ENCODE measurements at regions not wholly inside any gene's neighbourhood (a gene's known extent, or its start where the extent isn't known, plus 50 kb on each side); places are given as distances from the start of the nearest gene placed in this dataset.
A peak's percentile ranks its signal among the peaks of the same experiment; 100 is the strongest.

DNA sequence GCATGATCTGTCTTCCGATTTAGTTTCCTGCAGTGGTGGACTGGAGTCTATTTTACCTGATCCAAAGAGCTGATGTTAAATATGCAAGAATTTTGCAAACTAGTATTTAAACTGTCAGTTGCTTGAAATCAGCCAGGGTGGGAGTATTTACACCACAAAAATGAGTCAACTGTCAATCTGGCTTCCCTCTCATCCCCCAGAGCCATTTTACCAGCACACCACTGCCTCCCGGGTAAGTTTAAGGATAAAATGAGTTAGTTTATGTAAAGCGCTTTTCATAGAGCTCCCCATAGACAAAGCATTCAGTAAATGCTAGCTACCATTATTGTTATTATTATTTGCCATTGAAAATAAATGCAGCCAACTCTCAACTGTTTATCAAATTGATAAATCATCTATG is 106.3 kb upstream of the FRMD6 start:
- Histone ChIP-seq H3K14ac (ENCODE audit: low read length) (no peak overlapping the region), H3K4me3 (ENCODE audit: low read depth, low read length) (no peak overlapping the region), H3K9ac (ENCODE audit: low read length) (no peak overlapping the region), H3K27ac (ENCODE audit: low read depth, low read length) (peak overlapping the region; percentile 61), H2AFZ (ENCODE audit: insufficient read depth, low read length, poor library complexity) (no peak overlapping the region), H3K4ac (ENCODE audit: low read depth, low read length) (no peak overlapping the region), H2BK120ac (ENCODE audit: insufficient read depth, low read length, poor library complexity) (peak overlapping the region; percentile 33), H3K4me2 (ENCODE audit: low read length) (no peak overlapping the region), H3K79me2 (ENCODE audit: control insufficient read depth, insufficient read depth, low read length, poor library complexity) (peaks cover 2% of the 10 kb centered on the region), H4K91ac (ENCODE audit: low read depth, low read length) (peak overlapping the region; percentile 47), H4K12ac (ENCODE audit: low read depth, low read length) (no peak overlapping the region), H4K8ac (ENCODE audit: low read depth, low read length) (no peak overlapping the region), H3K23ac (ENCODE audit: low read length) (no peak overlapping the region), H3K4me1 (ENCODE audit: control insufficient read depth in 1 of 2, insufficient read depth in 2 of 2, low read length in 2 of 2) (peaks cover under 1 to 2% of the 10 kb centered on the region in 2 experiments), H3K27me3 (ENCODE audit: insufficient read depth, low read length) (no peaks in the 10 kb centered on the region), H3K36me3 (ENCODE audit: control insufficient read depth in 1 of 2, insufficient read depth in 2 of 2, low read length in 2 of 2) (no peaks in the 10 kb centered on the region), H3K18ac (ENCODE audit: low read length) (no peak overlapping the region), H3K79me1 (ENCODE audit: low read length) (peaks cover 12% of the 10 kb centered on the region), H2AK5ac (ENCODE audit: low read length) (no peak overlapping the region), H2BK12ac (ENCODE audit: low read length) (no peak overlapping the region), H3K9me3 (ENCODE audit: insufficient read depth, low read depth, low read length) (no peaks in the 10 kb centered on the region), H2BK5ac (ENCODE audit: low read depth, low read length, poor library complexity) (peak overlapping the region; percentile 39)
- DNase-seq: no peak
- no CpG with 5 or more reads among the region's 3 CpGs for WGBS (ENCODE audit: extremely low coverage, insufficient coverage, insufficient read length)

DNA sequence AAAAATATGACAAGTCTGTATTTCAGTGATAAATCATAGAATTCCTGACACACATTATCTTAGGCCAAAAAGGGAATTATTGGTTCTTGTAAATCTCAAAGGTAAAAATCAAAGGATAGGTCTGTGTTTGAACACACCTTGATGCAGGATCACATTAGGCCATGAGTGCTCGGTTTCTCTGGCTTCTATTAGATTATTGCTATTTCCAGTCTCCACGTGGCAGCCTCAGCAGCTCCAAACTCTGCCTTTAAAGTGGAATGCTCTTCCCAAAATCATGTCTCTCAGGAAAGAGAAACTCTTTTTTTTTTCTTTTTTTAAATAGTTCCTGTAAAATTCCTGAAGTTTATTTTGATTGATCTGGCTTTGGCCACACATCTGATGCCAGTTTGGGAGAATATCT is 105.6 kb upstream of the FRMD6 start:
- peak overlapping the region; percentile 51 for H3K27ac ChIP-seq (ENCODE audit: low read depth, low read length)
- H3K18ac ChIP-seq (ENCODE audit: low read length): no peak overlapping the region
- peak overlapping the region; percentile 86 for H2BK120ac ChIP-seq (ENCODE audit: insufficient read depth, low read length, poor library complexity)
- no peak overlapping the region for H4K8ac ChIP-seq (ENCODE audit: low read depth, low read length)
- H4K91ac ChIP-seq (ENCODE audit: low read depth, low read length): peak overlapping the region; percentile 80
- no peak overlapping the region for H3K9ac ChIP-seq (ENCODE audit: low read length)
- peaks cover 0 to 2% of the 10 kb centered on the region in 2 experiments for H3K4me1 ChIP-seq (ENCODE audit: control insufficient read depth in 1 of 2, insufficient read depth in 2 of 2, low read length in 2 of 2)
- H3K9me3 ChIP-seq (ENCODE audit: insufficient read depth, low read depth, low read length): no peaks in the 10 kb centered on the region
- no peak overlapping the region for H3K4ac ChIP-seq (ENCODE audit: low read depth, low read length)
- no peak overlapping the region for H2AK5ac ChIP-seq (ENCODE audit: low read length)
- no peak overlapping the region for H3K23ac ChIP-seq (ENCODE audit: low read length)
- H3K14ac ChIP-seq (ENCODE audit: low read length): peak overlapping the region; percentile 66
- DNase-seq: no peak
- H2BK5ac ChIP-seq (ENCODE audit: low read depth, low read length, poor library complexity): peak overlapping the region; percentile 68
- no CpG with 5 or more reads among the region's 2 CpGs for WGBS (ENCODE audit: extremely low coverage, insufficient coverage, insufficient read length)
- peaks cover 11% of the 10 kb centered on the region for H3K79me1 ChIP-seq (ENCODE audit: low read length)
- peak overlapping the region; percentile 76 for H2BK12ac ChIP-seq (ENCODE audit: low read length)
- no peak overlapping the region for H3K4me2 ChIP-seq (ENCODE audit: low read length)
- no peak overlapping the region for H3K4me3 ChIP-seq (ENCODE audit: low read depth, low read length)
- no peak overlapping the region for H2AFZ ChIP-seq (ENCODE audit: insufficient read depth, low read length, poor library complexity)
- H3K27me3 ChIP-seq (ENCODE audit: insufficient read depth, low read length): no peaks in the 10 kb centered on the region
- H3K36me3 ChIP-seq (ENCODE audit: control insufficient read depth in 1 of 2, insufficient read depth in 2 of 2, low read length in 2 of 2): no peaks in the 10 kb centered on the region
- H4K12ac ChIP-seq (ENCODE audit: low read depth, low read length): no peak overlapping the region
- H3K79me2 ChIP-seq (ENCODE audit: control insufficient read depth, insufficient read depth, low read length, poor library complexity): peaks cover 2% of the 10 kb centered on the region

DNA sequence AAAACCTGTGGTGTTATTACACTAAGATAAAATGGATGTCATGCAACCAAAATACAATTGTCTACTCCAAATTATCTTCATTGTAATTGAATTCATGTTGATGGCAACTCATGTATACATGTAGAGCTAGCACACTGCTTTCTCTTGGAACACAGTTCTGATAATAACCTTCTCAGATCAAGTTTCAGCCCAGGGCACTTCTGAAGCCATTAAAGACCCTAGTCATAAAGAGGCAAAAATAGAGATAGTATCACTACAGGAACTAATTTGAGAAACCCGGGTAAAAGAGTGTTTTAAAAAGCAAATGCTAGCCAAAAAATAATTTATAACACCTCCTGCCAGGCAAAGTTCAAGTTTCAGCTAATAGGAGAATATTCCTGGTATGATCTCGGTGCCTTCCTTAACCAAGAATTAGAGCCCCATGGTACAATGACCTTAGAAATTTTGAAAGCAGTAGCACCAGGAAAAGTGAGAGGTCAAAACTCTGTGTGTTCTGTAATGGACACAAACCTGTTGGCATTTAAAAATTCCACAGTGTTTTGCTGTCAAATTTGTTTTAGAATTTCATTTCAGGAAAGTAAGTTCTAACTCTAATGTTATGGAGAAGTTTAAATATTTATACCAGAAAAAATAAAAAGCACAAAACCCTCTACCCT is 105.0 kb upstream of the FRMD6 start:
- Histone ChIP-seq H3K27me3 (ENCODE audit: insufficient read depth, low read length) (no peaks in the 10 kb centered on the region), H3K23ac (ENCODE audit: low read length) (no peak overlapping the region), H3K18ac (ENCODE audit: low read length) (no peak overlapping the region), H2AFZ (ENCODE audit: insufficient read depth, low read length, poor library complexity) (no peak overlapping the region), H3K14ac (ENCODE audit: low read length) (no peak overlapping the region), H3K4me3 (ENCODE audit: low read depth, low read length) (no peak overlapping the region), H3K9me3 (ENCODE audit: insufficient read depth, low read depth, low read length) (no peaks in the 10 kb centered on the region), H3K79me2 (ENCODE audit: control insufficient read depth, insufficient read depth, low read length, poor library complexity) (peaks cover 2% of the 10 kb centered on the region), H3K4ac (ENCODE audit: low read depth, low read length) (no peak overlapping the region), H2BK120ac (ENCODE audit: insufficient read depth, low read length, poor library complexity) (peak overlapping the region; percentile 55), H4K12ac (ENCODE audit: low read depth, low read length) (no peak overlapping the region), H3K79me1 (ENCODE audit: low read length) (peaks cover 9% of the 10 kb centered on the region), H3K36me3 (ENCODE audit: control insufficient read depth in 1 of 2, insufficient read depth in 2 of 2, low read length in 2 of 2) (no peaks in the 10 kb centered on the region), H2BK12ac (ENCODE audit: low read length) (no peak overlapping the region), H3K9ac (ENCODE audit: low read length) (no peak overlapping the region), H4K91ac (ENCODE audit: low read depth, low read length) (no peak overlapping the region), H3K27ac (ENCODE audit: low read depth, low read length) (peak overlapping the region; percentile 91), H2AK5ac (ENCODE audit: low read length) (no peak overlapping the region), H2BK5ac (ENCODE audit: low read depth, low read length, poor library complexity) (no peak overlapping the region), H3K4me2 (ENCODE audit: low read length) (no peak overlapping the region), H3K4me1 (ENCODE audit: control insufficient read depth in 1 of 2, insufficient read depth in 2 of 2, low read length in 2 of 2) (no peaks in the 10 kb centered on the region), H4K8ac (ENCODE audit: low read depth, low read length) (no peak overlapping the region)
- no peak for DNase-seq
- no CpG with 5 or more reads among the region's 2 CpGs for WGBS (ENCODE audit: extremely low coverage, insufficient coverage, insufficient read length)

GRCh38 chr14:51547260-51547659 is 104.5 kb upstream of the FRMD6 start:
- H3K4me1 ChIP-seq (ENCODE audit: control insufficient read depth in 1 of 2, insufficient read depth in 2 of 2, low read length in 2 of 2): no peaks in the 10 kb centered on the region
- no peak overlapping the region for H3K14ac ChIP-seq (ENCODE audit: low read length)
- no peaks in the 10 kb centered on the region for H3K27me3 ChIP-seq (ENCODE audit: insufficient read depth, low read length)
- no peak overlapping the region for H4K8ac ChIP-seq (ENCODE audit: low read depth, low read length)
- H3K36me3 ChIP-seq (ENCODE audit: control insufficient read depth in 1 of 2, insufficient read depth in 2 of 2, low read length in 2 of 2): no peaks in the 10 kb centered on the region
- no peak overlapping the region for H2BK120ac ChIP-seq (ENCODE audit: insufficient read depth, low read length, poor library complexity)
- H3K4me2 ChIP-seq (ENCODE audit: low read length): no peak overlapping the region
- H3K79me2 ChIP-seq (ENCODE audit: control insufficient read depth, insufficient read depth, low read length, poor library complexity): peaks cover 2% of the 10 kb centered on the region
- peak; percentile 69 to 91 for DNase-seq
- no peak overlapping the region for H2AFZ ChIP-seq (ENCODE audit: insufficient read depth, low read length, poor library complexity)
- H4K12ac ChIP-seq (ENCODE audit: low read depth, low read length): no peak overlapping the region
- no peak overlapping the region for H3K23ac ChIP-seq (ENCODE audit: low read length)
- no peak overlapping the region for H3K4me3 ChIP-seq (ENCODE audit: low read depth, low read length)
- H3K18ac ChIP-seq (ENCODE audit: low read length): no peak overlapping the region
- H4K91ac ChIP-seq (ENCODE audit: low read depth, low read length): no peak overlapping the region
- no peak overlapping the region for H2BK5ac ChIP-seq (ENCODE audit: low read depth, low read length, poor library complexity)
- H3K9ac ChIP-seq (ENCODE audit: low read length): no peak overlapping the region
- H2AK5ac ChIP-seq (ENCODE audit: low read length): no peak overlapping the region
- no CpG with 5 or more reads among the region's 3 CpGs for WGBS (ENCODE audit: extremely low coverage, insufficient coverage, insufficient read length)
- no peak overlapping the region for H2BK12ac ChIP-seq (ENCODE audit: low read length)
- H3K4ac ChIP-seq (ENCODE audit: low read depth, low read length): no peak overlapping the region
- H3K27ac ChIP-seq (ENCODE audit: low read depth, low read length): peak overlapping the region; percentile 67
- H3K79me1 ChIP-seq (ENCODE audit: low read length): peaks cover 9% of the 10 kb centered on the region
- no peaks in the 10 kb centered on the region for H3K9me3 ChIP-seq (ENCODE audit: insufficient read depth, low read depth, low read length)

Data from trophoblast cell (in vitro differentiated cells and primary cell).